Lower lobe of right lung (tissue), 2 donors: ENCODE measurements at regions not wholly inside any gene's neighbourhood (a gene's known extent, or its start where the extent isn't known, plus 50 kb on each side); places are given as distances from the start of the nearest gene placed in this dataset.
A peak's percentile ranks its signal among the peaks of the same experiment; 100 is the strongest.

Source experiments
- ATAC-seq, 2 donors: fragments of 200-7000 bp; cut with Tn5 transposase; one replicate each; pipeline ENCODE4 v1.9.1; 2020 to 2022; ENCODE audit warnings: mild to moderate bottlenecking in 2 of 2, moderate library complexity in 2 of 2
- DNase-seq: peaks from one replicate; pipeline ENCODE4 v3.0.0-alpha.2; 2020
- H3K27ac ChIP-seq: fragments of 200-600 bp; one replicate; pipeline ENCODE4 v1.8.0; 2022
- H3K27me3 ChIP-seq: fragments of 200-600 bp; one replicate; pipeline ENCODE4 v1.8.0; 2022; ENCODE audit warnings: low read depth
- H3K36me3 ChIP-seq: fragments of 200-600 bp; one replicate; pipeline ENCODE4 v1.8.0; 2022; ENCODE audit warnings: mild to moderate bottlenecking
- H3K4me1 ChIP-seq: fragments of 200-600 bp; one replicate; pipeline ENCODE4 v1.8.0; 2022
- H3K4me3 ChIP-seq: fragments of 200-600 bp; one replicate; pipeline ENCODE4 v1.8.0; 2022; ENCODE audit warnings: mild to moderate bottlenecking
- H3K9me3 ChIP-seq: fragments of 200-600 bp; one replicate; pipeline ENCODE4 v1.8.0; 2022
- CTCF ChIP-seq: fragments of 200-600 bp; IDR thresholded peaks from one replicate; pipeline ENCODE4 v1.8.0; 2022; ENCODE audit warnings: antibody characterized with exemption, mild to moderate bottlenecking
- intact Hi-C: fragments of 100-400 bp; cut with DNase I; formaldehyde crosslinking; loops from one replicate; pipeline ENCODE4 v1.11.0; 2022
- donor health status: DM: no; HTN: yes; CAD: no; lungs with severe emphysema.

- TF ChIP-seq CTCF, result no peak
These were observed 155.2 kb downstream of the MBL2 start for GRCh38 chr10:52617346-52617745.

DNA sequence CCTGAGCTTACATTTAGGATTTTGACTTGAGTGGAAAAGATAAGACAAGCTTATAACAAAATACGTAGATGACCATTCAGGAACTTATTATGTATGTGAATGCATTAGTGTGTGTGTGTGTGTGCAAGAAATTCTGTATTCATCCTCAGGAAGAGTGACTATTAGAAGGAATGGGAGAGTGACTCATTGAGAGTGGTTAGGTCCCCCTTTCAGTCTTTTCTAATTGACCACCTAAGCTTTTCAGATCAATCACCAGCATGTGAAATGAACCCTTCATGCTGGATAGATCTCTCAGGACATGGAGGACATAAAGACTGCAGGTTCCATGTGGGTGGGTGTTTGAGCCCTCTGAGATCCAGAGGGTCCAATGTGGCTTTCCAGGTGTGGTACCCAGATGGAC lies 153.5 kb downstream of the MBL2 start:
- ATAC-seq, result no peak
- Histone ChIP-seq H3K4me3 (no peak overlapping the region), H3K36me3 (no peaks in the 10 kb centered on the region), H3K9me3 (no peaks in the 10 kb centered on the region), H3K27me3 (no peaks in the 10 kb centered on the region), H3K4me1 (no peaks in the 10 kb centered on the region), H3K27ac (no peak overlapping the region)
- intact Hi-C loops, result no loop called here
- no peak for DNase-seq
- no peak for TF ChIP-seq CTCF

More at GRCh38 chr10:52617346-52617745, 155.2 kb downstream of the MBL2 start:
- Histone ChIP-seq H3K36me3 (no peaks in the 10 kb centered on the region), H3K27me3 (no peaks in the 10 kb centered on the region), H3K9me3 (no peaks in the 10 kb centered on the region), H3K27ac (no peak overlapping the region), H3K4me1 (no peaks in the 10 kb centered on the region), H3K4me3 (no peak overlapping the region)
- intact Hi-C loops, result no loop called here
- DNase-seq (no peak), ATAC-seq (no peak)

- Histone ChIP-seq H3K27ac (no peak overlapping the region), H3K4me1 (no peaks in the 10 kb centered on the region), H3K9me3 (no peaks in the 10 kb centered on the region), H3K27me3 (no peaks in the 10 kb centered on the region), H3K4me3 (no peak overlapping the region), H3K36me3 (no peaks in the 10 kb centered on the region)
- intact Hi-C loops, result no loop called here
- DNase-seq (no peak), ATAC-seq (no peak)
- TF ChIP-seq CTCF, result no peak
These were observed 150.9 kb downstream of the MBL2 start for GRCh38 chr10:52621635-52622079.

GRCh38 chr10:52623761-52624160 lies 148.8 kb downstream of the MBL2 start:
- no peak for TF ChIP-seq CTCF
- Histone ChIP-seq H3K27me3 (no peaks in the 10 kb centered on the region), H3K27ac (no peak overlapping the region), H3K9me3 (no peaks in the 10 kb centered on the region), H3K4me1 (no peaks in the 10 kb centered on the region), H3K4me3 (no peak overlapping the region), H3K36me3 (no peaks in the 10 kb centered on the region)
- ATAC-seq, result peak in 1 of 2 donors; percentile 69
- no peak for DNase-seq
- intact Hi-C loops, result no loop called here

DNA sequence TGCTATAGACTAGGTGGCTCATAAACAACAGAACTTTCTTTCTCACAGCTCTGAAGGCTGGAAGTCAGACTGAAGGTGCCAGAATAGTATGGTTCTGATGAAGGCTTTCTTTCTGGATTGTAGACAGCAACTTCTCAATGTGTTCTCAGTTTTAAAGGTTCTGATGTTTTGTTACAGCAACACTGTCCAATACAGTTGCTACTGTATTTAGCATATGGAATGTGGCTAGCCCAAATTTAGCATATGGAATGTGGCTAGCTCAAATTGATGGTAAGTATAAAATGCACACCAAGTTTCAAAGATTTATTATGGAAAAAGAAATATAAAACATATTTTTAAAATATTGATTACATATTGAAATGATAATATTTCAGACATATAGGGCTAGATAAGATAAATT lies 145.3 kb downstream of the MBL2 start:
- intact Hi-C loops, result no loop called here
- ATAC-seq (no peak), DNase-seq (no peak)
- no peaks in the 10 kb centered on the region for H3K27me3 ChIP-seq
- H3K36me3 ChIP-seq, result no peaks in the 10 kb centered on the region
- no peaks in the 10 kb centered on the region for H3K9me3 ChIP-seq
- H3K4me3 ChIP-seq, result no peak overlapping the region
- no peak for TF ChIP-seq CTCF
- H3K27ac ChIP-seq, result no peak overlapping the region
- H3K4me1 ChIP-seq, result no peaks in the 10 kb centered on the region

DNA sequence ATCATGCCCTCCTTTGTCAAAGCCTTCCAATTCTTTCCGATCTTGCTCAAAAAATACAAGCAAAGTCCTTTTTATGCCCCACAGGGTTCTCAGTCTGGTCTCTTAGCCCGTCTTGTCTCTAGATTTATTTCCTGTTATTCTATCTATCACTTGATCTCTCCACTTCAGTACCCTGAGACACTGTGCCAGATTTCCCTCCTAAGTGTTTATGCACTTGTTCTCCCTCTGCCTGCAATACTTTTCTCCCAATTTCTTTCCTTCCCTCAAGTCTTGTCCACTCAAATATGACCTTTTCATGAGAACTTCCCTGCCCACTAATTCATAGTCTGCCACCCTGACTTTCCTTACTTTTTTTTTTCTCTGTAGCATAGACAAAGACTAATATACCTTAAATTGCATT lies 141.4 kb downstream of the MBL2 start:
- no peak for DNase-seq
- no peaks in the 10 kb centered on the region for H3K27me3 ChIP-seq
- H3K4me1 ChIP-seq, result no peaks in the 10 kb centered on the region
- no peaks in the 10 kb centered on the region for H3K9me3 ChIP-seq
- intact Hi-C loops, result no loop called here
- H3K27ac ChIP-seq, result no peak overlapping the region
- ATAC-seq, result no peak
- no peak for TF ChIP-seq CTCF
- H3K4me3 ChIP-seq, result no peak overlapping the region
- no peaks in the 10 kb centered on the region for H3K36me3 ChIP-seq
